NCI-H1105 (cell line): ENCODE measurements at regions not wholly inside any gene's neighbourhood (a gene's known extent, or its start where the extent isn't known, plus 50 kb on each side); places are given as distances from the start of the nearest gene placed in this dataset.
"Not testable (repeated sequence)": the region's sequence is repeated elsewhere in the genome, so short reads cannot be mapped to it uniquely, and the experiment has no call there.

Source experiments
- DNase-seq: peaks from one replicate; lab custom pipeline; 2025; lab: John Stamatoyannopoulos, UW

DNA sequence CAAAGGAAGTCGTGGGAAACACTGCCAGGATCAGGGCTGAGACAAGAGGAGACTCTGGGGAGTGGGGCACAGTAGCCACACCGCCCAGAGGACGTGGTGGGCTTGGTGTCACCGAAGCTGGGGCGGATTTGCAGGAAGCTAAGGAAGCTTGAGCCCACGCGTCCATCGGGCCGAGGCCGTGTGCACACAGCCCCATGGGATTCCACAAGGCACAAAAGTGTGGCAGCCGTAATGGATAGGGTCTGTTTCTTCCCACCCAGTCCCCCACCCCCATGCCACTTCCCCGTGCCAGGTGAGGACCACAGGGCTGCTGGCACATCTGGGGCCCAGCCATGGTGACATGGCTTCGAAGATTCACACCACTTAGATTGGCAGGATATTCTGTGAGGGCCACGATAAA, 153.2 kb upstream of the SPACA7 start:
- DNase-seq, result no peak

DNA sequence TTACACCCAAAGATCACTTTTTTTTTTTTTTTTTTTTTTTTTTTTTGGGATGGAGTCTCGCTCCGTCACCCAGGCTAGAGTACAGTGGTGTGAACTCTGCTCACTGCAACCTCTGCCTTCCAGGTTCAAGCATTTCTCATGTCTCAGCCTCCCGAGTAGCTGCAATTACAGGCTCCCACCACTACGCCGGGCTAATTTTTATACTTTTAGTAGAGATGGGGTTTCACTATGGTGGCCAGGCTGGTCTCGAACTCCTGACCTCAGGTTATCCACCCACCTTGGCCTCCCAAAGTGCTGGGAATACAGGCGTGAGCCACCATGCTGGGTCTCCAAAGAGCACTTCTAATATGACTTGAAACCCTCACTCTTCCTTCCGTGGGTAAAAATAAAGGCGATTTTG, 152.2 kb upstream of the SPACA7 start:
- not testable (repeated sequence) for DNase-seq

DNA sequence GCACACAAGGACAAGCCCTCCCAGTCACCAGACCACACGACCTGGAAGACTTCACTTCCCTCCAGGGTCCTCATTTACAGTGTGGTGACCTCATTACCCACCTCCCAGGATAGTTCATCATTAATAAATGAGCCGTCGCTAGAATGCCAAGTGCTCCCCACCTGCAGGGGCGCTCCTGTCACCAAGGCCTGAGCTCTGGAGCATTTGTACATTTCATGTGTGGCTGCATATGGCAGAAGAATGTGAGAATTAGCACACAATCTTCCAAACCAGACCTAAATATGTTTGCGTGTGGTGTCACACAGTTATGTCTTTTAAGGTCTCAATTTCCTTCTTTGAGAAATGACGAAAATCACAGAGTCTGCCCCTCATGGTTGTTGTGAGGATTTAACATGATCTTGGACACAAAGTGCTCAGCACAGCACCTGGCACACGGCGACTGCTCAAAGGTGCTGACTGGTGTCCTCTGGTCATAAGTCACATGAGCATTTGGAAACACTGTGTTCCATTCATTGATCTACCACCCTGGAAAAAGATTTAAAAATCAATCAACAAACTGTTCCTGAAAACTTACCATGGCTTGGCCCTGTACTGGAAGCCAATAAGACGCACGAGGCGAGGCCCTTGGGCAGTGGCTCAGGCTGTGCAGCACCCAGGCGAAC, 150.6 kb upstream of the SPACA7 start:
- DNase-seq, result no peak

DNA sequence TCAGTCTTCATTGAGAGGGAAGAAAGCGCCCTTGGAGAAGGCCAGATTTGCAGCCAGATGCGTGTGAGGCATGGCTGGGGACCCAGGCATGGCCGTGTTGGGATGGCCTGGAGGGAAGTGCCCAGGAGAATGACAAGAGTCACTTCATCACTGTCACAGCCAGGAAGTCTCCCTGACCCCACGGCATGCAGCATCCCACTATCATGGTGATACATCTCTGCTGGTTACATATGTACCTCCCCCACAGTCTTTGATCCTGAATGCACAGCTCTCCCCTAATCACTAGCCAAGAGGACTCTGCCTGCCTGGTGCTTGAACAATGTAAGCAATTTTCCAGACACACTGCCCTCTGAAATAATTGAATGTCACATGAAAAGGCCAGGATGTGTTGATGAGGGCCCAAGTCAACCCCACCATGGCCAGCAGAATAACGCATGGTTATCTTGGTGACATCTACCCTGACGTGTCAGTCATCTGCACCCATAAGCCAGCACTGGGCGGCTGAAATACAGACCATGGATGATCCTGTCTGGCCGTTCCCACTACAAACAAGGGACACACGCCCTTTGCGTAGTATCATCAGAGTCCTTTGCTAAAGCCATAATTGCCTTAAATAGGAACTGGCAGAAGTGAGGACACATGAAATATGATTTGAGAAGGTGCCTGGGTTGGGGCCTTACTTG, 149.7 kb upstream of the SPACA7 start:
- DNase-seq, result no peak

DNA sequence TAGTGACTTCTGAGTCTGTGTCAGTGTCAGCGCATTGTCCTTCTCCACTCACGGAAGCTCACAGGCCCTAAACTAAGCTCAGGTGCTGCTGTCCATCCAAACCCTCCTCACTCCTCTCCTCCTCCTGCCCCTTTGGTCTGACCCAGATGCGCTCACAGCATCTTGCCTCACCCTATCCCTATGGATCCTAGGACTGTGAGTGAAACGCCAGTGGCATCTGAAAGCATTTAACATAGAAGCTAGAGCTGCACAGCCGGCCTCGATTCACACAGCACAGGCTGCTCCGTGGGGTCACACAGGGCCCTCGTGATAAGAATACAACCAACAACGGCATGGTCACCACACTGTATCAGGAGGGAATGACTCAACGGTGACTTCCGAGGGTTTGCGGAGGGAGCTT, 149.1 kb upstream of the SPACA7 start:
- no peak for DNase-seq

DNA sequence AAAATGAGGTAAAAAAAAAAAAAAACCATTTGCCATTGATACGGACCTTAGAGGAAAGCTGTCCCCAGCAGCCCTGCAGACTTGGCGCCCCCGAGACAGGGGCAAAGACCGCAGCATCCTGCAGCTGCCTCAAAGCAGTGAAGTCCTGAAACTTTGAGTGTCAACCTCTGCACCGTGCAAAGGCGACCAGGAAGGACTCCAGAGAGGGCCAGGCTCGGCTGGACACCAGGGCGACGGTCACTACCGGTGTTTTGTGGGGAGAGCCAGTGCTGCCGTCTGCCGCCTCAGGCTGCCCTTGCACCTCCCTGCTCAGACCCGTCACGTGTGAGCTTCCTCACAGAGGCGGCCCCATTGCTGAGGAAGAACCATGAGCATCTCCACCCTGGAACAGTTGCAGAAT, 146.7 kb upstream of the SPACA7 start:
- no peak for DNase-seq

DNA sequence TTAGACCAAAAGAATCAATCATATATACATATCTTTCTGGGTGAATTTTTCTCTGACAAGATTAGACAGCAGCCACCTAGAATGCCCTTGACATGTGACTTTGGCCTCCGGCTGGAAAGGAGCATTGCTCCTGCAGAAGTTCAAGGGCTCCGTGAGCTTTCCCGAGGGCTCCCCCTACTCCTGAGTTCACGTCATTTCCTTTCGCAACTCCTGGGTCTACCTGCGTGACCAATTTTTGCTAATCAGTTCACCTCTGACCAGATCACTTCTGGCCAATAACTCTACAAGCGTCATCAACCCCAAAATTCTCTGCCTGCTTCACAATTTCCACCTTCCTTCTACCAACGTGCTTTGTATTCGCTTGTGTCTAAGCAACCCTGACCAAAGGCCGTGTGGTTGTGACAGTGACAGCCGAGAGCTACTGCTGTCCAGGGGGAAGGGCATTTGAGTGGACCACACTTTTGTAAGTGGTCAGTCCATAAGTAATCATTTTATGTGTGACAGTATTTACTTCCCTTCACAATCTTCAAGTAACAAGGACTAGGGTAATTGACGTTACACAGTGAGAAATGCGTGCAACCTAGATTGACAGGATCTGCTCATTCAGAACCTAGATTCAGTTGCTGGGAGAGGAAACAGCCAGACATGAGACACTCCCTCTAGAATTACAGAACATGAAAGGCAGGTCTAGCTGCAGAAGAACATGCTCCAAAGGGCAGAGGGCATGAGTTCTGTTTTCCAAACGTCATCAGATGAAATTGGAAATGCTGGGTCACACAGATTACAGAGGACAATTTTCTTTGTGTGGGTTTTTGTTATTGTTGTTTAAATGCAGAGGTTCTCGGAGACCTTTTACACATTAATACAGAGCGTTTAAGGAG, 145.9 kb upstream of the SPACA7 start:
- no peak for DNase-seq

DNA sequence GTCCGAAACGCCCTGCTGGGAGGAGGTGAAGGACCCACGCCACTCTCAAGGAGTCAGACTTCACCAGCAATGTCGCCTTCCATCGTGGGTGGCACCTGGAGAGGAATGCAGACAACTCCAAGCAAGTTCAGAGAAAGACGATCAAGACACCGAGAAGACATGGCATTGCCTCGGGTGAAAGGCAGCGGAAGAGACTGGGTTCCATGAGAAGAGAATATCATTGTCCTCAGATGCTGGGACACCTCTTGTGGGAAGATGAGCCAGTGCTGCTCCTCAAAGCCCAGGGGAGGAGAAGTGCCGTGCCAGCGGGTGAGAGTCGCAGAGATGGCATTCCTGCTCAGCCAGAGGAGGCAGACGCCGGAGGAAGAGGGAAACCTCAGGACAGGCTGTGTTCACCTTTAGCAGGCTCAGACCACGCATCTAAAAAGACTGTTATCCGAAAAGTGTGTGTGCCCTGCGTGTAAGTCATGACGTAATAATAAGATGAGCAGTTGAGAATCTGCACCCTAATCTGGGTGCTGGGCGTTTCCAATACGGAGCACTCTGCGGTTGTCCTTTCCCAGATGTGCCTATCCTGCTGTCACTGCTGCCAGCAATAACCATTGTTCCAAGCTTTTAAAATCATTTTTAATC, 144.6 kb upstream of the SPACA7 start:
- DNase-seq, result no peak

DNA sequence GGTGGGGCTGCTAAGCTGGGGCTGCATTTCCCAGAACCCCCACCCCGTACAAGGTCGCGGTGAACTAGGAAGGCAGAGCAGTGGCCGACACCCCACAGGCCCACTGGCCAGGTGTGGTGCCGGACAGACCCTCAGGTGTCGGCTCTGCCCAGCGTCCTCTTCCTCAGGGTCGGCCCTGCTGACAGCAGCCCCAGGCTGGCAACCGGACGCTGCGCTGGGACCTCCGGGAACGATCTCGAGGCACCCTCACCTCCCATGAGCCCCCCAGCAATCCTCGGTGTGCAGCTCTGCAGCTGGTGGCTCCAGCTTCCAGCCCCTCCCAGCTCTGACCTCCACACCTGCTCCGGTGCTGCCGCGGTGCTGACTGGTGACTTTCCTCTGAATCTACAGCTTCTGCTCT, 142.9 kb upstream of the SPACA7 start:
- DNase-seq, result no peak

DNA sequence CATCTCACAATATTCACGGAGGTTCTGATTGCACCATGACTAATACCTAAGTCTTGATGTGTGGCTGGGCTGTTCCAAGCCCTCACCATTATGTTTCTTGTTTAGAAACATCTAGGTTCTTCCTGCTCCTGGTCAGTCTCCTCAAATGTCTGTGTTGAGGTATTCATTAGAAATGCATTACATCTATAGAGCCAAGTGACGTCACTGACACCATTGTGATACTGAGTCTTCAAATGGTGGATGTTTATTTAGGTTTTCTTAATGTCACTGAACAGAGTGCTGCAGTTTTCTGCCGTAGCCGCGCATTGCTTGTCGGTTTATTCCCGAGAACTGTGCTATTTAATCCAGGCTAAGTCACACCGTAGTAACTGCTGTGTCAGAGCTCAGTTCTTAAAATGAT, 142.4 kb upstream of the SPACA7 start:
- DNase-seq, result no peak

DNA sequence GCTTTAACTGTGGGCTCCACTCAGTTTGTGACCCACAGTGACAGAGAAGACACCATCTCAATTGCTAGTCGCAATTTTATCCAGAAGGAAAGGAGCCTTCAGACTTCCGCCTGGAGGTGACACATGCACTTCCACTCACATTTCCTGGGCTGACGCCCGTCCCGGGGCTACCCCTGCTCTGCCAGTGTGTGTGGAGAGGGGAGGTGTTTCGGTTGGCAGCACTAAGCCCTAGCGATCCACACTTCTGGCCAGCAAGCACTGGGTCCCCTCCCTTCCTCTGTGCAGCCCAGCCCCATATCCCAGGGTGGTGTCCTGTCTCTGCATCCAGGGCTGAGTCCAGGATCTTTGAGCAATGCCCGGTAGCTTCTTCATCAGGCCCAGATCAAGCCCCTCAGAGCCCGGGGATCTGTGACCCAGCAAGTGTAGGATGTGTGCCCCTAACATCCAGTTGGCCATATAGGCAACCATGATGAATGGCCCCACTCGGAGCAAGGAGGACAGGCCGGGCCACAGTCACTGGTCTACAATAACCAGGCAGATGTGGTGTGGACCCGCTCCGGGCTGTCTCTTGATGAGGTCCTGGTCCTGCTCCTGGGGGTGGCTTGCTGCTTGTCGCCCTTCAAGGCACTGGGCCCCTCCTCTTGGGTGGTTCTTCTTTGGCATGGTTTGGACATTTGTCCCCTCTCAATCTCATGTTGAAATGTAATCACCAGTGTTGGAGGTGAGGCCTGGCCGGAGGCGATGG, 141.9 kb upstream of the SPACA7 start:
- no peak for DNase-seq

DNA sequence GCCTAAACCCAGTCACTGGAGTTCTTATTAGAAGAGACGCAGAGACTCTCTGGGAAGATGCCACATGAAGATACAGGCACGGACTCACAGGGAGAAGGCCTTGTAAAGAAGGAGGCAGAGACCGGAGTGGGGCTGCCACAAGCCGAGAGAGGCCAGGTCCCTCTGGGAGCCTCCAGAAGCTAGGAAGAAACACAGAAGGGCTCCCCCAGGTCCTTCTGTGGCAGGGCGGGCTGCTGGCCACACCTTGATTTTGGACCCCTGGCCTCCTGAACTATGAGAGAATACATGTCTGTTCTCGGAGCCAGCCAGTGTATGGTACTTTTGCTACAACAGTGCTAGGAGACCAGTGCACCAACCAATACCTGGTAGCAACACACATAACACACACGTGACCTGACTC, 140.1 kb upstream of the SPACA7 start:
- DNase-seq, result no peak

DNA sequence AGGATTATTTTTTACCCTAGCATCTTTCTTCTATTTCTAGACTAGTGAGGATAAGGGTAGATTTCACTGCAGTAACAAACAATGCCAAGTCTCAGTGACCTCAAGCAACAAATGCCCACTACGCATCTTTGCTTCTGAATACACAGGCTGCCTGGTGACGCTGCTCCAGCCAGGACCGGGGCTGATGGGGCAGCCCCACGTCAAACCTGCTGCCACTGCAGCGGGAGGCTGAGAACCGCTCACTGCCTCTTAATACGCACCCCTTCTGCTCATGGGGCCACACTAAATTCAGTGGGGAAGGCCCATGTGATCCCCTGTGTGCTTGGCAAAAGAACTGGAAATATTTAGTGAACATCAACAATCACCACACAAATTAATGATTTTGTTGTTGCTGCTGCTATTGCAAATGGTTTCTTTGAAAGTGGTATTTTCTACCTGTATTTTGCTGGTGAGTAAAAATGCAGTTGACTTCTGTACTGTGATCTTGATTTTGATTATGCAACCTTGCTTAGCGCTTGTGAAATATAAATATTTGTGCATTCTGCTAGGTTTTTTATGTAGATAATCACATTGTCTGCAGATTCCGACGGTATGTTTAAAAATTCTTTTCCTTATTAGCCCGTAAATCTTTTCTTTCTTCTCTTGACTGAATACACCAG, 139.5 kb upstream of the SPACA7 start:
- DNase-seq, result no peak

DNA sequence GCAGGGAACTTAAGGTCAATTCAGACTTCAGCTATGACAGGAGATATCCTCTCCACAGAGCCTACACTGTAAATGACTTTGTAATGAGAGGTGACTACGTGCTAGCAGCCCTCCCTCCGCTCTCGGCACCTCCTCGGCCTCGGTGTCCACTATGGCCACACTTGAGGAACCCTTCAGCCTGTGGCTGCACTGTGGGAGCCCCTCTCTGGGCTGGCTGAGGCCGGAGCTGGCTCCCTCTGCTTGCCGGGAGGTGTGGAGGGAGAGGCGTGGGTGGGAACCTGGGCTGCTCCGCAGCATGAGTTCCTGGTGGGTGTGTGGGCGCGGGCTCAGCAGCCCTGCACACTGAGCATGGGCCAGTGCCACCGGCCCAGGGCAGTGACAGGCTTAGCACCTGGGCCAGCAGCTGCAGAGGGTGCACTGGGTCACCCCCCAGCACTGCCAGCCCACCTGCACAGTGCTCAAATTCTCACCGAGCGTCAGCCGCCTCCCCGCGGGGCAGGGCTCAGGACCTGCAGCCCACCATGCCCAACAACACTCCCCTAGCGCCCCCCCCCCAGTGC, 137.6 kb upstream of the SPACA7 start:
- DNase-seq, result no peak

DNA sequence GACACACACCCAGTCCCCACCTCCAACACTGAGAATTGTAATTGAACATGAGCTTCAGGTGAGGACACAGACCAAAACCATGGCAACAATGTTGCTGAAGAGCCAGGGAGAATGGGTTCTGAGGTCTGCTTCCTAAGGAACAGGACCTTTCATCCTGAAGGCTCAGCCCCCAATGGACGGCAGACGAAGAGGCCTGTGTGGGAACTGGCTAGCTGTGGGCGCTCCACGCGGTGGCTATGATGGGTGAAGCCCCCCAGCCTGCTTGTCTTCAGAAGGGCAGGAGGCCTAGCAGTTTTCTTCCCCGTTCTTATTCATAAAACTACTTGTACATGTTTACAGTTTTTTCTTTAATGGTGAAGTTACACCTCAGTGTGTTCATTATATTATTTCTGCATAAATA, 136.1 kb upstream of the SPACA7 start:
- no peak for DNase-seq

DNA sequence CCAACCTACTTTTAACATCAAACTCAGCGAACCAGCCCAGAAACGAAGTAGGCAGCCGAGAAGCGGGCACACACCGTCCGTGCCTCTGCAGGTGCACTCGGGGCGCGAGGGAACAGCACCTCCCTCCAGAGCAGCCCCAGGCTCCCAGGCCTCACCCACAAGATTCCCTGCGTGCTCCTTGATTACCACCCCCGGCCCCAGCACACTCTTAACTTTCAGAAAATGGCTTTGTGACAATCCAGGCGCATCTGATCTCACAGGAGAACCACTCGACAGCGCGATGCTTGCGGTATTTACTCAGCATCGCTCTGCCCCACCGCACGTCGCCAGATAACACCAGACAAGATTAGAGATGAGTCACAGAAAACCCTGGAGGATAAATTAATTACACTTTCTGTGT, 134.9 kb upstream of the SPACA7 start:
- no peak for DNase-seq

DNA sequence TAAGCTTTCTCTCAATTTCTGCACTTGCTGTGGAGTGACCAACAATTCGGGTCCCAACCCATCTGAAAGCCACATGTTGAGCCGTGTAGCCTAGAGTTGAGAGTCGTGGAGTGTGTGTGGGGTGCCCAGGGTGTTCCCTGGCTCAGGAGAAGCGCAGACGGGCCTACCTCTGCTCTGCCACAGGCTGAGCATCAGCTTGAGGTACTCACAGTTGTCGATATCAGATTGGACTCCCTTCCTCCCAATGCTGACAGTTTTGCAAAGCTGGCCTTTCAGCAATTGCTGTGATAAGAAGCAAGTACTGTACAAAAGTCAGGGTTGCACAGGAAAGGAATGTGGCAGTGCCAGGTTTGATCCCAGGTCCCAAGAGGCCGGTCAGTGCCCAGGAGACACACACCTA, 133.4 kb upstream of the SPACA7 start:
- no peak for DNase-seq

DNA sequence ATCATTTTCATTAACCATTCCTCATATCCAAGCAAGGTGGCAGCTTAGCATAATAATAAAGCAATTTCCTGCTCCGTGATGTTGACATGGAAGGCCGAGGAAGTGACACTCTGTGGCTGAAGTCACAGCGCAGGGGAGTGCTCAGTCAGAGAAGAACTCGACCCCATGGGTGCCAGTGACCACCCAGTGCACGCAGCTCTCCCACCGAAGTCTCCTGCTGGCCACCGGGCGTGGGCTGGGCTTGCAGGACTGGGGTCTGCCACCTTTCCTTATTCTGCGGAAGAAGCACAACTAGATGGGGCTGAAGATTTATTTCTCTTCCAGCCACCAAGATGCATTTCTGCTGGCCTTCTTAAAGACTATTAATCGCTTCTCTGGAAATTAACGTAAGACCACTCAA, 132.1 kb upstream of the SPACA7 start:
- DNase-seq, result no peak

DNA sequence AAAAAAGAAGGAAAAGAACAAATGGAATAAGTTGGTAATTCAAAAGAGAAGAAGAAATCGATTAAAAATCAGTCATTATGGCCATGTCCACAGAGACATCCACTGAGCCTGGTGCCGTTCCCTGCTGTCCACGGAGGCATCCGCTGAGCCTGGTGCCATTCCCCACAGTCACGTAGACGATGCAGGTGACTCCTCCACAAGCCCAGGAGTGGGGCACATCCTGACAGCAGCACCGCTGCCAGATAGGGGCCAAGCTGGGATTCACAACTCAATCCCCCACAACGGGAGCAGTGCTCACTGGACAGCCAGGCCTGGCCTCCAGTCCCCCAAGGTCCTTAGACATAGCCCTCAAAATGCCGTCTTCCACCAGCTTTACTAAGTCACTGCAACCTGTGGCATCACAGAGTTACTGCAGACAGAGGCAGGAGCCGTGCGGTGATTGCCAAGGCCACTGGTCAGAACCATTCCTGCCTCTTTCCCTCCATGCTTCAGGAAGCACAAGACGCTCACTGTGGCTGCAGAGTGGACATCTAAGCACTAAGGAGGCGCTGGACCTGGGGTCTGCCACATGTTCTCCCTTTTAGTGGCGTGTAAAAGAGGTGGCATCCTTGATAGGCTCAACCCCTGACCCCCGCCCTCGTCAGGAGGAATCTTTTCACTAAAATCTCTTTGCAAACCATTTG, 131.5 kb upstream of the SPACA7 start:
- DNase-seq, result no peak

DNA sequence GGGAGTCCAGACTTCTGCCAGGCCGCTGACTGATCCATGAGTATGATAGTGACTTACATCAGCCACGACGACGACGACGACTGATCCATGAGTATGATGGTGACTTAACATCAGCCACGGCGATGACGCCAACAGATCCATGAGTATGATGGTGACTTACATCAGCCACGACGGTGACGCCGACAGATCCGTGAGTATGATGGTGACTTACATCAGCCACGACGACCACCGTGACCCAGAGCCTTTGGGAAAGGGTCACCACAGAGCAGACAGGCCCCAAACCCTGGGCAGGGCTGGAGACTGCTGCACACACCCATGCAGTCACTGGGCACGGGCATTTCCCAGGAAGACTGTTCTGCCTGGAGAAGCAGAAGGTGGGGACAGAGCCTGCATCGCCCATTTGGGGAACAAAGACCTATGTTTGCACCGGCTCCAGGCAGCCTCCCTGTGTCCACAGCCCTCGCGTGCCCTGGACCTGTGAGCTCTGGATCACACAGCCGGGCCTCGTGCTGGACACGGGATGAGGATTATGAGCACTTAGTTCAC, 130.9 kb upstream of the SPACA7 start:
- DNase-seq, result no peak
